ENCODE measurements at regions not wholly inside any gene's neighbourhood (a gene's known extent, or its start where the extent isn't known, plus 50 kb on each side); places are given as distances from the start of the nearest gene placed in this dataset.

DNA sequence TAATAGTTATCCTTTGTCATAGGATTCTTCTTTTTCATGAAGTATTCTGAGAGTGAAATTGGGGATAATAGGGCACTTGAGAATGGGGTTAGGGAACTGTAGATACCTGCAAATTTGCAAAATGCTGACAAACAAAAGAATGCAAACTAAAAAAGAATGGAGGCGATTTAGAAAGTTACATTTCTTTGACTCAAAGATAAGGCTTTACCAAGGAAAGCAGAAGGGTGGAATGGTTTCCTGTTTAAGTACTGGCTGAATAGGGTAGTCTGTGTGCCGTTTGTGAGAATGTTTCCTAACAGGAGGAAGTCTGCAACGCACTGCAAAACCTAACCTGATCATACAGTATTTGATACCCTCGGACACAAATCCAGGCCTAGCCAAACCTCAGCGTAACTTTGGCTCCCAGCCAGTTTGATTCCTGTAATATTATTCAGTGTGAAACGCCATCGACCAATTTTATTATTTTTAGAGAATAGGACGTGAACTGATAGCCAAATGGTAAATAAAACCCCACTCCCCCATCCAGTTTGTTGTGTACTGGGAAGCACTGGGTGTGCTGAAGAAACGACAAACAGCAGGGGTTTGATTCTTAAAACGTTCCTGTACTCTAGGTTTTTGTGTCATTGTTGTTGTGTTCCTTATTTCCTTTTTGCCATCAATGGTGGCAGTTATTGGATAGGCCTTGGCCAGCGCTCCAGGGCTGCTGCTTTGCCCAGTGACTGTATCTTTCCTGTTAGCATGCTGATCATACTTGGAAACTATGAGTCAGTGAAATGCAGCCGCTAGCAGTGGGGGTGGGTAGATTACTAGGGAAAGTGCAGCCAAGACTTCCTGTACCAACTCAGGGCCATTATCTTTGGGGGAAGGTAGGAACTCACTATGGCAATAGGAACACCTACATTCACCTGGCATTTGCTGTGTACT lies 148.0 kb upstream of the TBL1XR1 start (continued):
- TF ChIP-seq, protein P1, sequence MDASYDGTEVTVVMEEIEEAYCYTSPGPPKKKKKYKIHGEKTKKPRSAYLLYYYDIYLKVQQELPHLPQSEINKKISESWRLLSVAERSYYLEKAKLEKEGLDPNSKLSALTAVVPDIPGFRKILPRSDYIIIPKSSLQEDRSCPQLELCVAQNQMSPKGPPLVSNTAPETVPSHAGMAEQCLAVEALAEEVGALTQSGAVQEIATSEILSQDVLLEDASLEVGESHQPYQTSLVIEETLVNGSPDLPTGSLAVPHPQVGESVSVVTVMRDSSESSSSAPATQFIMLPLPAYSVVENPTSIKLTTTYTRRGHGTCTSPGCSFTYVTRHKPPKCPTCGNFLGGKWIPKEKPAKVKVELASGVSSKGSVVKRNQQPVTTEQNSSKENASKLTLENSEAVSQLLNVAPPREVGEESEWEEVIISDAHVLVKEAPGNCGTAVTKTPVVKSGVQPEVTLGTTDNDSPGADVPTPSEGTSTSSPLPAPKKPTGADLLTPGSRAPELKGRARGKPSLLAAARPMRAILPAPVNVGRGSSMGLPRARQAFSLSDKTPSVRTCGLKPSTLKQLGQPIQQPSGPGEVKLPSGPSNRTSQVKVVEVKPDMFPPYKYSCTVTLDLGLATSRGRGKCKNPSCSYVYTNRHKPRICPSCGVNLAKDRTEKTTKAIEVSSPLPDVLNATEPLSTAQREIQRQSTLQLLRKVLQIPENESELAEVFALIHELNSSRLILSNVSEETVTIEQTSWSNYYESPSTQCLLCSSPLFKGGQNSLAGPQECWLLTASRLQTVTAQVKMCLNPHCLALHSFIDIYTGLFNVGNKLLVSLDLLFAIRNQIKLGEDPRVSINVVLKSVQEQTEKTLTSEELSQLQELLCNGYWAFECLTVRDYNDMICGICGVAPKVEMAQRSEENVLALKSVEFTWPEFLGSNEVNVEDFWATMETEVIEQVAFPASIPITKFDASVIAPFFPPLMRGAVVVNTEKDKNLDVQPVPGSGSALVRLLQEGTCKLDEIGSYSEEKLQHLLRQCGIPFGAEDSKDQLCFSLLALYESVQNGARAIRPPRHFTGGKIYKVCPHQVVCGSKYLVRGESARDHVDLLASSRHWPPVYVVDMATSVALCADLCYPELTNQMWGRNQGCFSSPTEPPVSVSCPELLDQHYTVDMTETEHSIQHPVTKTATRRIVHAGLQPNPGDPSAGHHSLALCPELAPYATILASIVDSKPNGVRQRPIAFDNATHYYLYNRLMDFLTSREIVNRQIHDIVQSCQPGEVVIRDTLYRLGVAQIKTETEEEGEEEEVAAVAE (CRISPR knock-in tag; IDR thresholded peaks at IDR 0.05; ENCODE audit: borderline replicate concordance) = no peak
- TF ChIP-seq AGO2 (optimal IDR thresholded peaks at IDR 0.05; ENCODE audit: low read depth, low read length) = no peak
- TF ChIP-seq CENPT (CRISPR knock-in tag; IDR thresholded peaks at IDR 0.05; ENCODE audit: low read depth) = no peak
- TF ChIP-seq ZNF253 (CRISPR knock-in tag; IDR thresholded peaks at IDR 0.05; ENCODE audit: borderline replicate concordance) = no peak
- TF ChIP-seq ZNF432 (CRISPR knock-in tag; IDR thresholded peaks at IDR 0.05; ENCODE audit: borderline replicate concordance) = no peak
- TF ChIP-seq GATA4 (IDR thresholded peaks at IDR 0.05; ENCODE audit: borderline replicate concordance, low read depth) = no peak
- TF ChIP-seq ZSCAN30 (CRISPR knock-in tag; IDR thresholded peaks at IDR 0.05) = no peak
- no peak for TF ChIP-seq SSRP1 (CRISPR knock-in tag; IDR thresholded peaks at IDR 0.05)
- TF ChIP-seq ZNF574 (CRISPR knock-in tag; IDR thresholded peaks at IDR 0.05) = no peak
- TF ChIP-seq, protein P2, sequence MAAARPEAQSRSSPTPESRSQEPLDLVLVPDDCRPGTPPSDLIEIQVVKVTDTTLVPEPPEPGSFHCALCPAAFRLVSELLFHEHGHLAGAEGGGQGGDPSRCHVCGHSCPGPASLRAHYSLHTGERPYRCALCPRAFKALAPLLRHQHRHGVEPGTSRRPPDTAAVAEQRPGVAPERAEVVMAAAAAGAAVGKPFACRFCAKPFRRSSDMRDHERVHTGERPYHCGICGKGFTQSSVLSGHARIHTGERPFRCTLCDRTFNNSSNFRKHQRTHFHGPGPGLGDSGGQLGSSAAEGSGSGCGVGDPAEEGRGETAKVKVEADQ (CRISPR knock-in tag; IDR thresholded peaks at IDR 0.05; ENCODE audit: borderline replicate concordance) = no peak
- 0 out of 2 replicates have a peak, but pooled peaks have one; percentile 23 for TF ChIP-seq CREB1 (IDR thresholded peaks at IDR 0.05)
- TF ChIP-seq CREB1 (CRISPR knock-in tag; IDR thresholded peaks at IDR 0.05) = peak; percentile 56
- no peak for TF ChIP-seq ZNF333 (CRISPR knock-in tag; IDR thresholded peaks at IDR 0.05; ENCODE audit: borderline replicate concordance)
- no peak for TF ChIP-seq ZNF3 (CRISPR knock-in tag; IDR thresholded peaks at IDR 0.05)
- TF ChIP-seq RBM39 (IDR thresholded peaks at IDR 0.05; ENCODE audit: low read depth, low read length, poor library complexity, severe bottlenecking) = no peak
- 0 out of 2 replicates have a peak, but pooled peaks have one; percentile 23 for TF ChIP-seq KMT2A (CRISPR knock-in tag; IDR thresholded peaks at IDR 0.05)
- TF ChIP-seq NR2F1 (CRISPR knock-in tag; IDR thresholded peaks at IDR 0.05) = no peak
- no peak for TF ChIP-seq ZNF577 (CRISPR knock-in tag; IDR thresholded peaks at IDR 0.05; ENCODE audit: borderline replicate concordance, low read depth)
- peak; percentile 55; the same call in 1 of the 2 replicates for TF ChIP-seq FOXA3 (CRISPR knock-in tag; IDR thresholded peaks at IDR 0.05)
- TF ChIP-seq, protein P3, sequence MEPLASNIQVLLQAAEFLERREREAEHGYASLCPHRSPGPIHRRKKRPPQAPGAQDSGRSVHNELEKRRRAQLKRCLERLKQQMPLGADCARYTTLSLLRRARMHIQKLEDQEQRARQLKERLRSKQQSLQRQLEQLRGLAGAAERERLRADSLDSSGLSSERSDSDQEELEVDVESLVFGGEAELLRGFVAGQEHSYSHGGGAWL (CRISPR knock-in tag; IDR thresholded peaks at IDR 0.05) = no peak
- TF ChIP-seq SIX4 (CRISPR knock-in tag; IDR thresholded peaks at IDR 0.05) = no peak; the same call in 1 of the 2 replicates
- TF ChIP-seq NCOA5 (CRISPR knock-in tag; IDR thresholded peaks at IDR 0.05) = no peak
